Fibroblast of lung (primary cell): ENCODE measurements at regions not wholly inside any gene's neighbourhood (a gene's known extent, or its start where the extent isn't known, plus 50 kb on each side); places are given as distances from the start of the nearest gene placed in this dataset.

Experiments used
- DNase-seq, 2 donors: peaks; one replicate each; pipeline versions ENCODE4 v3.0.0 to v3.0.0-alpha.2; 2010; ENCODE audit warnings: low read depth in 2 of 2
- H2AFZ ChIP-seq: 2 replicates; pipeline ENCODE4 v1.5.1; 2012; ENCODE audit warnings: low read length, control low read depth, inconsistent platforms
- H3K27ac ChIP-seq: 2 replicates; pipeline ENCODE4 v1.5.1; 2011; ENCODE audit warnings: low read length, control low read depth; ENCODE audit not compliant: insufficient read depth
- H3K27me3 ChIP-seq: 2 replicates; pipeline ENCODE4 v1.5.1; 2011; ENCODE audit warnings: mild to moderate bottlenecking, low read length; ENCODE audit not compliant: control insufficient read depth, insufficient read depth
- H3K36me3 ChIP-seq: 2 replicates; pipeline ENCODE4 v1.5.1; 2011; ENCODE audit warnings: low read length; ENCODE audit not compliant: control insufficient read depth, insufficient read depth
- H3K4me1 ChIP-seq: 2 replicates; pipeline ENCODE4 v1.5.1; 2011; ENCODE audit warnings: low read length; ENCODE audit not compliant: control insufficient read depth, insufficient read depth; ENCODE audit errors: extremely low read depth
- H3K4me2 ChIP-seq: 2 replicates; pipeline ENCODE4 v1.5.1; 2011; ENCODE audit warnings: low read length, control low read depth; ENCODE audit not compliant: insufficient read depth; ENCODE audit errors: extremely low read depth
- H3K4me3 ChIP-seq, 4 experiments: fragments of 200-600 bp in 1 of 4; sonication (generic) in 1 of 4; replicated peaks in 1 of 4; 2 replicates each; pipeline ENCODE4 v1.5.1; 2011 to 2016; ENCODE audit warnings: low read length in 4 of 4, low read depth in 3 of 4, mild to moderate bottlenecking in 3 of 4, control low read depth in 2 of 4, inconsistent platforms in 1 of 4, mixed read lengths in 1 of 4; ENCODE audit not compliant: insufficient read depth in 1 of 4; ENCODE audit errors: control extremely low read depth in 1 of 4
- H3K79me2 ChIP-seq: 2 replicates; pipeline ENCODE4 v1.5.1; 2012; ENCODE audit warnings: mild to moderate bottlenecking, low read length, inconsistent platforms; ENCODE audit not compliant: control insufficient read depth, insufficient read depth
- H3K9ac ChIP-seq: 2 replicates; pipeline ENCODE4 v1.5.1; 2011; ENCODE audit warnings: mild to moderate bottlenecking, low read length, control low read depth; ENCODE audit not compliant: insufficient read depth
- H3K9me3 ChIP-seq: 2 replicates; pipeline ENCODE4 v1.5.1; 2012; ENCODE audit warnings: low read depth, low read length; ENCODE audit not compliant: control insufficient read depth, insufficient read depth
- H4K20me1 ChIP-seq: 2 replicates; pipeline ENCODE4 v1.5.1; 2011; ENCODE audit warnings: low read length; ENCODE audit not compliant: control insufficient read depth, insufficient read depth; ENCODE audit errors: extremely low read depth
- EZH2 ChIP-seq: IDR thresholded peaks from 2 replicates; pipeline ENCODE4 v1.5.1; 2012; ENCODE audit warnings: low read length, control low read depth, mild to moderate bottlenecking; ENCODE audit errors: missing control alignments
- TF ChIP-seq, protein P1 (sequence below), 2 donors: IDR thresholded peaks in 1 of 2; conservative IDR thresholded peaks in 1 of 2; 1 replicate in 1 of 2; 2 replicates in 1 of 2; pipeline ENCODE4 v1.5.1; 2011 to 2012; ENCODE audit warnings: low read length in 2 of 2, control low read depth in 1 of 2, inconsistent platforms in 1 of 2, low read depth in 1 of 2, mild to moderate bottlenecking in 1 of 2

DNA sequence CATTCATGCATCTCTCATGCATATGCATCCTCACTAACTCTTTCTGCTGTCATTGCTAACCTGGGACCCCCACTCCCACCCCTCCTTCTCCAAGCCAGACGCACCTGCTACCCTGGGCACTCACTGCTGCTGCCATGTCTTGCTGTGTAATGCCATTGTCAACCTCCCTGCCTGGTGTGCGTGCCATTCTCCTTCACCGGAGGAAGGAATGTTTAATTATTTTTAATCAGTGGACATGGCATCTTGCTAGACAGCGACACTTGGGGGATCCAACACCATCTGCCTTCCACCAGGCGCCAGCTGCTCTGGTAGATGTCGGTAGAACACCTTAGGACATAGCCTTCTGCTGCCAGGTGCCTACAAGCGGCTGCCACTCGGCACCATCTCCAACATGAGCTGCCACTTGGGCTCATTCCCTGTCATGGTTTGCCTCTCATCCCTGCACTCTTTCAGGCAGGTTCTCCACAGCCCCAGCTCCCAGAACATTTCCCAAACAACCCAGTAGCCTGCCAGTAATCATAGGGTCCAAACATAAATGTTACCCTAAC lies 306.9 kb downstream of the TTLL7 start:
- no peaks in the 10 kb centered on the region for H3K27me3 ChIP-seq
- no peaks in the 10 kb centered on the region for H3K36me3 ChIP-seq
- peak overlapping the region; percentile 61 for H3K4me2 ChIP-seq
- no peaks in the 10 kb centered on the region for H4K20me1 ChIP-seq
- TF ChIP-seq, protein P1, sequence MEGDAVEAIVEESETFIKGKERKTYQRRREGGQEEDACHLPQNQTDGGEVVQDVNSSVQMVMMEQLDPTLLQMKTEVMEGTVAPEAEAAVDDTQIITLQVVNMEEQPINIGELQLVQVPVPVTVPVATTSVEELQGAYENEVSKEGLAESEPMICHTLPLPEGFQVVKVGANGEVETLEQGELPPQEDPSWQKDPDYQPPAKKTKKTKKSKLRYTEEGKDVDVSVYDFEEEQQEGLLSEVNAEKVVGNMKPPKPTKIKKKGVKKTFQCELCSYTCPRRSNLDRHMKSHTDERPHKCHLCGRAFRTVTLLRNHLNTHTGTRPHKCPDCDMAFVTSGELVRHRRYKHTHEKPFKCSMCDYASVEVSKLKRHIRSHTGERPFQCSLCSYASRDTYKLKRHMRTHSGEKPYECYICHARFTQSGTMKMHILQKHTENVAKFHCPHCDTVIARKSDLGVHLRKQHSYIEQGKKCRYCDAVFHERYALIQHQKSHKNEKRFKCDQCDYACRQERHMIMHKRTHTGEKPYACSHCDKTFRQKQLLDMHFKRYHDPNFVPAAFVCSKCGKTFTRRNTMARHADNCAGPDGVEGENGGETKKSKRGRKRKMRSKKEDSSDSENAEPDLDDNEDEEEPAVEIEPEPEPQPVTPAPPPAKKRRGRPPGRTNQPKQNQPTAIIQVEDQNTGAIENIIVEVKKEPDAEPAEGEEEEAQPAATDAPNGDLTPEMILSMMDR (conservative IDR thresholded peaks at IDR 0.05 in 1 of 2, IDR thresholded peaks at IDR 0.05 in 1 of 2; ENCODE audit: low read depth in 1 of 2, low read length in 2 of 2): no peak
- no peak for TF ChIP-seq EZH2
- H3K4me3 ChIP-seq: no peak overlapping the region
- H3K9ac ChIP-seq: no peak overlapping the region
- DNase-seq: no peak
- peaks cover 3% of the 10 kb centered on the region for H3K4me1 ChIP-seq
- no peaks in the 10 kb centered on the region for H3K9me3 ChIP-seq
- H2AFZ ChIP-seq: no peak overlapping the region
- H3K27ac ChIP-seq: no peak overlapping the region
- no peaks in the 10 kb centered on the region for H3K79me2 ChIP-seq

DNA sequence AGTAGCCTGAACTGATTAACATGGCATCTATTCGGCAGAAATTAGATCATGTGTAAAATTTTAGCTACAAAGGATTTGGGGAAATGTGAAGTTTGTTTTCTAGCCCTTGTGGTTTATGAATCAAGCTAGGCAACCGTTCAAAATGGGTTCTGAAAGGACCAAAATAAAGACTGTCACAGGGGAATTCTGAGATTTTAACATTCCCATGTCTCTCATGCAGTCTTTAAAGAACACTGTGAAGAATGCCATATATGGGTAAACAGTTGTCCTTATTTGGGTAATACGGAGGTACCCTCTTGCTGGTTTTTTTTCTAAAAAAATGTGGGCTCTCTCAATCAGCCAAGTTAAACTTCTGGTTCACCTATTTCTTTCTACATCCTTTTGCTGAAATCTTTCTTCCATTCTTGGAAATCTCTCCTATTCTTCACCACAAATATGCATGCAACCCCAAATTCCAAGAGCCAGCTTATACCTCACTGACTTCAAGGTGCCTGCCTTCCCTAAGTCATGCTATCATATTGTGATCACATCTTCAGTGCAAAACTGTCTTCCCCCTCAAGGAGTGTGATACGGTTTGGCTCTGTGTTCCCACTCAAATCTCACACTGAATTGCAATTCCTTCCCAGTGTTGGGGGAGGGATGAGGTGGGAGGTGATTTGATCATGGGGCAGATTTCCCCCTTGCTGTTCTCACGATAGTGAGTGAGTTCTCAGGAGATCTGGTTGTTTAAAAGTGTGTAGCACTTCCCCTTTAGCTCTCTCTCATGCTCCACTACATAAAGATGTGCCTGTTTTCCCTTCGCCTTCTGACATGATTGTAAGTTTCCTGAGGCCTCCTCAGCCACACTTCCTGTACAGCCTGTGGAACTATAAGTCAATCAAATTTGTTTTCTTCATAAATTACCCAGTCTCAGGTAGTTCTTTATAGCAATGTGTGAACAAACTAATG lies 308.7 kb downstream of the TTLL7 start:
- Histone ChIP-seq H3K4me1 (peaks cover 3% of the 10 kb centered on the region), H3K4me3 (no peak overlapping the region), H3K79me2 (no peaks in the 10 kb centered on the region)

DNA sequence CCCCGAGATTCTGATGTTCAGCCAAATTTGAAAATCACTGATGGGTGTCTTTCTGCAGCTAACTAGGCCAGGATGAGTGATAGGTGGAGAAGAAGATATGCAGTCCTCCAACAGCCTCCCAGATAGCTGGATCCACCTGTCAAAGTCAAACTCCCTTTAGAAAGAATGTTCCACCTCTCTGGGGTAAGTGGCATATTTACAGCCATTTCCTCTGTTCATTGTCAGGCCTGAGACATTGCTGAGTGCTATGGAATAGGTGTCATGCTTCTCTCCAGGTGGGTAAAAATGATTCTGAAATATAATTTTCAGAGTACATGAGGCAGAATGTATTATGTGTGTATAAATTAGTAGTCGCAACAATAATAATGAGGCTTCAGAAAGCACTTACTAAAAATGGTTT lies 316.8 kb downstream of the TTLL7 start:
- no peak overlapping the region for H3K4me2 ChIP-seq
- H3K27me3 ChIP-seq: no peaks in the 10 kb centered on the region
- H3K9me3 ChIP-seq: no peaks in the 10 kb centered on the region
- no peaks in the 10 kb centered on the region for H3K4me1 ChIP-seq
- no peaks in the 10 kb centered on the region for H3K79me2 ChIP-seq
- H3K9ac ChIP-seq: no peak overlapping the region
- H3K4me3 ChIP-seq: no peak overlapping the region
- H2AFZ ChIP-seq: no peak overlapping the region
- TF ChIP-seq EZH2: no peak
- TF ChIP-seq, protein P1 (conservative IDR thresholded peaks at IDR 0.05 in 1 of 2, IDR thresholded peaks at IDR 0.05 in 1 of 2; ENCODE audit: low read depth in 1 of 2, low read length in 2 of 2): no peak
- H4K20me1 ChIP-seq: no peaks in the 10 kb centered on the region
- H3K27ac ChIP-seq: no peak overlapping the region
- no peaks in the 10 kb centered on the region for H3K36me3 ChIP-seq
- DNase-seq: no peak

More for the DNA sequence above, 308.7 kb downstream of the TTLL7 start:
- no peak overlapping the region for H3K27ac ChIP-seq
- H3K9ac ChIP-seq: no peak overlapping the region
- peak in 1 of 2 donors; percentile 32 for DNase-seq
- no peaks in the 10 kb centered on the region for H4K20me1 ChIP-seq
- no peak overlapping the region for H2AFZ ChIP-seq
- TF ChIP-seq EZH2: no peak
- TF ChIP-seq, protein P1 (conservative IDR thresholded peaks at IDR 0.05 in 1 of 2, IDR thresholded peaks at IDR 0.05 in 1 of 2; ENCODE audit: low read depth in 1 of 2, low read length in 2 of 2): no peak
- no peaks in the 10 kb centered on the region for H3K27me3 ChIP-seq
- no peaks in the 10 kb centered on the region for H3K9me3 ChIP-seq
- no peak overlapping the region for H3K4me2 ChIP-seq
- H3K36me3 ChIP-seq: no peaks in the 10 kb centered on the region
